ENCODE measurements at regions not wholly inside any gene's neighbourhood (a gene's known extent, or its start where the extent isn't known, plus 50 kb on each side); places are given as distances from the start of the nearest gene placed in this dataset.
A peak's percentile ranks its signal among the peaks of the same experiment; 100 is the strongest.

DNA sequence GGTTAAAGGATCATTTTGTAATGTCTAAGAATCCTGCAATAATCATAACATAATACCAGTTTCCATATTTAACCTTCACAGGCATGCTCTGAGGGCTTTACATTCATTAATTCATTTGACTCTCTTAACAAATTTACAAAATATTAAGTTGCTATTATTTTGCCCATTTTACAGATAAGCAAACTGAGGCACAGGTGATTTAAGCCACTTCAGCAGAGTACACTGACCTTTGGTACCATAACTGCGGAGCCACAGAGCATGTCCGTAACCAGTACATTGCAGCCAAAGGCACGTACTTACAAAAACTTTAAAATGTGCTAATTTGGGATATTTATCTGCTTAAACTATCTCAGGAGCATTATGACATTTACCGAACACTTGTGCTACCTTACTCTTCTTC lies 169.4 kb upstream of the MYO16 start:
- Histone ChIP-seq H3K27ac (no peak overlapping the region), H3K9me3 (no peaks in the 10 kb centered on the region), H3K36me3 (no peaks in the 10 kb centered on the region), H3K4me3 (no peak overlapping the region), H3K27me3 (no peaks in the 10 kb centered on the region), H3K4me1 (no peaks in the 10 kb centered on the region)
- no peak for DNase-seq (ENCODE audit: low spot score in 2 of 2)
- TF ChIP-seq, protein P1, sequence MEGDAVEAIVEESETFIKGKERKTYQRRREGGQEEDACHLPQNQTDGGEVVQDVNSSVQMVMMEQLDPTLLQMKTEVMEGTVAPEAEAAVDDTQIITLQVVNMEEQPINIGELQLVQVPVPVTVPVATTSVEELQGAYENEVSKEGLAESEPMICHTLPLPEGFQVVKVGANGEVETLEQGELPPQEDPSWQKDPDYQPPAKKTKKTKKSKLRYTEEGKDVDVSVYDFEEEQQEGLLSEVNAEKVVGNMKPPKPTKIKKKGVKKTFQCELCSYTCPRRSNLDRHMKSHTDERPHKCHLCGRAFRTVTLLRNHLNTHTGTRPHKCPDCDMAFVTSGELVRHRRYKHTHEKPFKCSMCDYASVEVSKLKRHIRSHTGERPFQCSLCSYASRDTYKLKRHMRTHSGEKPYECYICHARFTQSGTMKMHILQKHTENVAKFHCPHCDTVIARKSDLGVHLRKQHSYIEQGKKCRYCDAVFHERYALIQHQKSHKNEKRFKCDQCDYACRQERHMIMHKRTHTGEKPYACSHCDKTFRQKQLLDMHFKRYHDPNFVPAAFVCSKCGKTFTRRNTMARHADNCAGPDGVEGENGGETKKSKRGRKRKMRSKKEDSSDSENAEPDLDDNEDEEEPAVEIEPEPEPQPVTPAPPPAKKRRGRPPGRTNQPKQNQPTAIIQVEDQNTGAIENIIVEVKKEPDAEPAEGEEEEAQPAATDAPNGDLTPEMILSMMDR (IDR thresholded peaks at IDR 0.05), result no peak
- intact Hi-C loops (cut with DNase I), result no loop called here

DNA sequence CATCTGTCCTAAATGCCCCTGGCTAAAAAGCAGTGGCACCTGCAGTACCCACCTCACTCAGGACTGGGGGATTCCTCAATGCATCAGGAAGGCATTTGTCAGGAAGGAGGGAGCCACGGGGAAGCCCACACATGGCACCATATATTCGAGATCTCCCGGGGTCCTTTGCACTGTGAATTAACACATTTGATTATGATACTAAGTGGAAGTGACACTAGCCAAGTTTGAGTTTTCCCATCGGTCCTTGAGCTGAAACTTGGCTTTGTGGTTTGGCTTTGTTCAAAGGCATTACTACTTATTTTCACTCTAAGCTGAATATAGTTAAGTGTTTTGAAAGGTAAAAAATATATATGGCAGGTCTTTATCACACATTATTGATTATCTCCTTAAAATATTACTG lies 168.7 kb upstream of the MYO16 start:
- TF ChIP-seq, protein P1 (IDR thresholded peaks at IDR 0.05), result no peak
- intact Hi-C loops (cut with DNase I), result no loop called here

GRCh38 chr13:108463340-108463739 lies 166.1 kb upstream of the MYO16 start:
- Histone ChIP-seq H3K9me3 (no peaks in the 10 kb centered on the region), H3K27me3 (no peaks in the 10 kb centered on the region), H3K27ac (peak overlapping the region; percentile 32 to 49), H3K4me3 (no peak overlapping the region), H3K4me1 (no peaks in the 10 kb centered on the region), H3K36me3 (no peaks in the 10 kb centered on the region)
- intact Hi-C loops (cut with DNase I), result no loop called here
- TF ChIP-seq, protein P1 (IDR thresholded peaks at IDR 0.05), result no peak
- DNase-seq (ENCODE audit: low spot score in 2 of 2), result no peak

More for the DNA sequence above, 168.7 kb upstream of the MYO16 start:
- Histone ChIP-seq H3K9me3 (no peaks in the 10 kb centered on the region), H3K4me1 (no peaks in the 10 kb centered on the region), H3K27me3 (no peaks in the 10 kb centered on the region), H3K4me3 (no peak overlapping the region), H3K27ac (no peak overlapping the region), H3K36me3 (no peaks in the 10 kb centered on the region)
- no peak for DNase-seq (ENCODE audit: low spot score in 2 of 2)

- intact Hi-C loops (cut with DNase I), result no loop called here
- Histone ChIP-seq H3K27ac (no peak overlapping the region), H3K27me3 (no peaks in the 10 kb centered on the region), H3K9me3 (no peaks in the 10 kb centered on the region), H3K4me1 (no peaks in the 10 kb centered on the region), H3K4me3 (no peak overlapping the region), H3K36me3 (no peaks in the 10 kb centered on the region)
- no peak for DNase-seq (ENCODE audit: low spot score in 2 of 2)
- TF ChIP-seq, protein P1 (IDR thresholded peaks at IDR 0.05), result no peak
Measured at GRCh38 chr13:108470921-108471320, 158.5 kb upstream of the MYO16 start.

- Histone ChIP-seq H3K27ac (no peak overlapping the region), H3K4me1 (no peaks in the 10 kb centered on the region), H3K36me3 (no peaks in the 10 kb centered on the region), H3K4me3 (no peak overlapping the region), H3K27me3 (no peaks in the 10 kb centered on the region), H3K9me3 (no peaks in the 10 kb centered on the region)
- no peak for DNase-seq (ENCODE audit: low spot score in 2 of 2)
- TF ChIP-seq, protein P1 (IDR thresholded peaks at IDR 0.05), result no peak
- intact Hi-C loops (cut with DNase I), result no loop called here
Measured at GRCh38 chr13:108475181-108475580, 154.2 kb upstream of the MYO16 start.

GRCh38 chr13:108477376-108477775 lies 152.0 kb upstream of the MYO16 start:
- no peaks in the 10 kb centered on the region for H3K9me3 ChIP-seq
- no peaks in the 10 kb centered on the region for H3K4me1 ChIP-seq
- H3K4me3 ChIP-seq, result no peak overlapping the region
- DNase-seq (ENCODE audit: low spot score in 2 of 2), result no peak
- H3K27me3 ChIP-seq, result no peaks in the 10 kb centered on the region
- no peak overlapping the region for H3K27ac ChIP-seq
- no peaks in the 10 kb centered on the region for H3K36me3 ChIP-seq
- TF ChIP-seq, protein P1 (IDR thresholded peaks at IDR 0.05), result no peak
- intact Hi-C loops (cut with DNase I), result no loop called here
